ENCODE measurements at regions not wholly inside any gene's neighbourhood (a gene's known extent, or its start where the extent isn't known, plus 50 kb on each side); places are given as distances from the start of the nearest gene placed in this dataset.
"Not testable (repeated sequence)": the region's sequence is repeated elsewhere in the genome, so short reads cannot be mapped to it uniquely, and the experiment has no call there.

- no peak for DNase-seq (ENCODE audit: low read depth in 2 of 2)
These were observed 111.3 kb upstream of the SMURF2 start for GRCh38 chr17:64773386-64773835.

DNA sequence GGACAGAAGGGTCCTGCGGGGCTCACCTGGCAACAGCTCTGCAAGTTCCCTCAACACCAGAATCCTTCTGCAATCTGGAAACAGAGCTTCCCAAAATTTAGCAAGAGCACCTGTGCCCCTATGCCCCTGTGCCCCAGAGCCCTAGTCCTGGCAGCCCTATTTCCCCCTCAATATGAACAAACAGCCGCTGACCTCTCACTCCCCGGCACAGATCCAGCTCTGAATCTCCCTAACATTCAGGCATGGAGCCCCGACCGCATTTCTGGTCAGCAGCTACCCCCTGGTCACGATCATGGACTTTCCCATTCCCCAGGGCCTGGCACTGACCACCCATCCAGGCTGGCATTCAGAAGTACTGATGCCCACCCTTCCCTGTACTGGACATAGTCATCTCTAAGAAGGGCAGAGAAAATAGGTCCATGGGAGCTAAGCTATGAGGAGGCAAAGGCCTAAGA is 110.8 kb upstream of the SMURF2 start:
- no peak for DNase-seq (ENCODE audit: low read depth in 2 of 2)

GRCh38 chr17:64771980-64772844 is 110.1 kb upstream of the SMURF2 start:
- no peak for DNase-seq (ENCODE audit: low read depth in 2 of 2)

DNA sequence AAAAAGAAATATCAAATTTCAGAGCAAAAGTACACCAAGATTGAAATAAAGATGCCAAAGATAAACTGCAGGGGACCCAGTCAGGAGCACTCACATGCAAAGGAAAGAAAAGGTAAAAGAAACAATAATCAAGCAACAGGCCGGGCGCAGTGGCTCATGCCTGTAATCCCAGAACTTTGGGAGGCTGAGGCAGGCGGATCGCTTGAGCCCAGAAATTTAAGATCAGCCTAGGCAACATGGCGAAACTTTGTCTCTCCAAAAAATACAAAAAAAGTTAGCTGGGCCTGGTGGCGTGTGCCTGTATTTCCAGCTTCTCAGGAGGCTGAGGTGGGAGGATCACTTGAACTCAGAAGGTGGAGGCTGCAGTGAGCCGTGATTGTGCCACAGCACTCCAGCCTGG is 107.6 kb upstream of the SMURF2 start:
- no peak for DNase-seq (ENCODE audit: low read depth in 2 of 2)

DNA sequence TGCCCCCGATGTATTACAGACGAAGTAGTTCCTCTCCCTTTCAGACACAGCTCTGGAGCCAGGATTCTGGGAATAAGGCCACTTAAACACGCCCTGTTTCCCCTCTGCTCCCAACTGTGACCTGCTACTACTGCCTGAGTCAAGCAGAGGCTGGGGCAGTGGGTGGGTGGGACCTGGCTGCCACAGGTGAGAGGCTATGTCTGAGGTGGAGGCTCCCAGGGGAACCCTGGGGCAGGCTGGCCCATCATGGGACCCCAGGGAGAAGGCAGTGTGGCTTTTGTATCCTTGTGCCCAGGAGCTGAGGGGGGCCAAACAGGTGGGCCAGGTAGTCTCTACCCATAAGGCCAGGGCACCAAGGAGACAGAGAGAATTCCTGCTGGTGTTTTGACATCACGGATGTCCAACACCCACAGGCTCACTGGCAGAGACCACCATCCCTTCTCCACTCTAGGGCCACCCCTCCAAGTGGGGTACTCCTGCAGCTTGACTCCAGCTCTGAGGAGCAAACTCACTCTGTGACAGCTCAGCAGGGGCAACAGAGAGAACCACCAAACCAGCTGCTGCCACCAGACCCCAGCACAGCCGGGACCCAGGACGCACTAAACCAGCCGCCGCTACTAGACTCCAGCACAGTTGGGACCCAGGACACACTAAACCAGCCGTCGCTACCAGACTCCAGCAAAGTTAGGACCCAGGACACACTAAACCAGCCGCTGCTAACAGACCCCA is 105.3 kb upstream of the SMURF2 start:
- no peak for DNase-seq (ENCODE audit: low read depth in 2 of 2)

- DNase-seq (ENCODE audit: low read depth in 2 of 2) = no peak
These were observed 103.2 kb upstream of the SMURF2 start for GRCh38 chr17:64765191-64765889.

DNA sequence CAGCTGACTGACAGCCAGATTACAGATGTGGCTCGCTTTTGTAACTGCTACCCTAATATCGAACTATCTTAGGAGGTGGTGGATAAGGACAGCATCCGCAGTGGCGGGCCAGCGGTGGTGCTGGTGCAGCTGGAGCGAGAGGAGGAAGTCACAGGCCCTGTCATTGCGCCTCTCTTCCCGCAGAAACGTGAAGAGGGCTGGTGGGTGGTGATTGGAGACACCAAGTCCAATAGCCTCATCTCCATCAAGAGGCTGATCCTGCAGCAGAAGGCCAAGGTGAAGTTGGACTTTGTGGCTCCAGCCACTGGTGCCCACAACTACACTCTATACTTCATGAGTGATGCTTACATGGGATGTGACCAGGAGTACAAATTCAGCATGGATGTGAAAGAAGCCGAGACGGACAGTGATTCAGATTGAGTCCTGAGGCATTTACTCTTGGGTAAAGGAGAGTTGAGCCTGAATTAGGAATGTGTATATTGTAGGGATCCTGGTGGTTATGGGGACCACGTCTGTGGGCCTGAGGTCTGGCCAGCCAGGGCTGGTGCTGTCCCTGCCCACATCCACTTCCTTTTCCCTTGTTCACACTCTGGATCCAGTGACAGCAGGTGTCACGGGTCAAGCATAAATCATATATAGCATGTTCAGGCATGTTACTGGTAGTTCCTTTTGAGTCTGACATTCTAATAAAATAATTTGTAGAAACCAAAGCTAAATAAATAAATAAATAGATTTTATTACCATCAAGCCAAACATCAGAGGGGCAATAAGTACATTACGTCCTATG is 89.0 kb upstream of the SMURF2 start:
- no peak for DNase-seq (ENCODE audit: low read depth in 2 of 2)

DNA sequence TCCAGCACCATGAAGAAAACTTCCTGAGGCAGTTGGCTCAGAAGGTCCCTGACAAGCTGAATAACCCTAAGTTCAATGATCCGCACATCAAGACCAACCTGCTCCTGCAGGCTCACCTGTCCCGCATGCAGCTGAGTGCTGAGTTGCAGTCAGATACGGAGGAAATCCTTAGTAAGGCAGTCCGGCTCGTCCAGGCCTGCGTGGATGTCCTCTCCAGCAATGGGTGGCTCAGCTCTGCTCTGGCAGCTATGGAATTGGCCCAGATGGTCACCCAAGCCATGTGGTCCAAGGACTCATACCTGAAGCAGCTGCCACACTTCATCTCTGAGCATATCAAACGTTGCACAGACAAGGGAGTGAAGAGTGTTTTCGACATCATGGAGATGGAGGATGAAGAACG is 88.4 kb upstream of the SMURF2 start:
- no peak for DNase-seq (ENCODE audit: low read depth in 2 of 2)

DNA sequence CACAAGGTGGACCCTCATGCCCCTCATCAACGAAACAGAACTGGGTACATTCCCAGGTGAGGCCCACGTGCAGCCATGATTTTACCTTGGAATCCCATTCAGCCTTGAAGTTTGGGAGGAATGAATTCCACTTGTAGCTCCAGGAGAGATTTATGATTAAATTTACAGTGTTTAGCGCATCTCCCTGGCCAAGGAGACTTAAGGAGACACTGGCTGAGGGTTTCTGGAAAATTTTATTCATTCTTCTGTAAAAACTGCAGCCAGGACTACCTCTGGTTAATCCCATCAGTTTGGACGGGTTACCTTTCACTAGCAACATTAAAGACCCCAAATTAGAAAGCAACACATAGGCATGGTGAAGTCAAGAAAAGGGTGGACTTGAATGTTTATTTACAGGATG is 87.2 kb upstream of the SMURF2 start:
- no peak for DNase-seq (ENCODE audit: low read depth in 2 of 2)

- no peak for DNase-seq (ENCODE audit: low read depth in 2 of 2)
These were observed 85.9 kb upstream of the SMURF2 start for GRCh38 chr17:64747938-64748540.

DNA sequence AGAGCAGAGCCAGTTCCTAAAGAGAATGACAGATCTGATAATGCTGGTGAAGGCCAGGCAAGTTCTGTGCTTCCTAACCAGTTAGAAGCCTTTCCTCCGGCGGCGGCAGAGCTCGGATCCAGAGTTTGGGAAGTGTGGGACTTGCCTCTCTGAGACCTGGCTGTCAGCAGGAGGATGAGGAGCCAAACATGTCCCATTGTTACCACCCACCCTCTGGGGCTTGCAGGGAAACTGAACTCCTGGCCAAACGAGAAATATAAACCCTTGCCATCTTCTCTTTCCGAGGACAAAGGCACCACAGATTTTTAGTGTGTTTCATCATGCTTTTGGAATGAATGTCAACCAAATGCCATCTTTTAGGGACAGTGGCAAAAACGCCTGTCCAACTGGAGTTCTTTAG is 80.2 kb upstream of the SMURF2 start:
- DNase-seq (ENCODE audit: low read depth in 2 of 2) = no peak

- not testable (repeated sequence) for DNase-seq (ENCODE audit: low read depth in 2 of 2)
These were observed 79.8 kb upstream of the SMURF2 start for GRCh38 chr17:64741916-64742315.

DNA sequence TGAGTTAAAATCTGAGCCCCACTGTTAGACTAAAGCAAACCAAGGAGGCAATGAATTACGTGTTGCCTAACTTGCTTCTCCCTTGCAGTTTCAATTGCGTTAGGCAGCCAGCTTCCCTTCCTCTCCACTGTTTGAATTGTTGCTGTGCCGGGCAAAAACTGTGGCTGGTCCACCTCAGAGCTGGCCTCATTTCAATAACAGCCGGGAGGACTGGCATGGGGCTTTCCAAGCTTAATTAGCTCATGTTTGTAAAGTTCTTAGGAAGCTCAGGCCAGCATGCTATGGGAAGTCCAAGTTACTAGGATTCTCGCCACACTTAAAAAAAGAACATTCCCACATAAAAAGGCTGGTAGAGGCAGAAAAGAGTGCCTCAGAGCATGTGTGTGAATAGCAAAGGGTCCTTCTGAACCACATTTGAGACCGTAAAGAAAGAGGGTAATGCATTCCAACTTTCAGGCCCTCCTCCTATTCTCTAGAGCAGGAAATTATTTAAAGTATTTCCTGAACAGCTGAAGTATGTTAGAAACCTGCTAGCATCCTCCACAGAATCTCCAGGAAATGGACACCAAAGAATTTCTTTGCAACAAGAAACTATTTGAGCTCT is 79.0 kb upstream of the SMURF2 start:
- no peak for DNase-seq (ENCODE audit: low read depth in 2 of 2)

DNA sequence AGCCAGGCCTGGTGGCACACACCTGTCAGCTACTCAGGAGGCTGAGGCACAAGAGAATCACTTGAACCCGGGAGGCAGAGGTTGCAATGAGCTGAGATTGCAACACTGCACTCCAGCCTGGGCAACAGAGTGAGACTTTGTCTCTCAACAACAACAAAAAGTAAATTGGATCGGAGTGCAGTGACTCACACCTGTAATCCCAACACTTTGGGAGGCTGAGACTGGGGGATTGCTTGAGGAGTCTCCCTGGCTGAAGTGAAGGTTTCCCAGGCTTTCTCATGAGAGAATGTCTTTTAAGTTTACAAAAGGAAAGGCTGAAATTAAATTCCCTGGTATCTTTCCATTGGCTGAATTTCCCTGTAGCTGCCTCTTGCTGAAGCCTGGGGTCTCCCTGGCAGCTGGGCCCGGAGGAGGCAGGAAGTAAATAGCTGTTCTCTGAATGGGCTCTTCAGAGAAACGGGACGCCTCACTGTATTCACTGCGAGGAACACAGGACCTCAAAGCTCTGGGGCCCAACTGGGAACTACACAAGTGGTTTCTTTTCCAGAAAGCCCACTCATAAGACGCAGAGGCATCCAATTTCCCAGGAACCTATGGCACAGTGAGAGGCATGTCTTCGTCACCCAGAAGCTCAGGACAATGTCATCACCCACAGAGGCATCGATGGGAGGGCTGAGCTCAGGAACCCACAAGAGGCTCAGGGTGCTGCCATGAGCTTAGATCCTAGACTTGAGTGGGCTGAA is 77.4 kb upstream of the SMURF2 start:
- DNase-seq (ENCODE audit: low read depth in 2 of 2) = no peak

- DNase-seq (ENCODE audit: low read depth in 2 of 2) = peak; percentile 16 to 19
These were observed 74.8 kb upstream of the SMURF2 start for GRCh38 chr17:64736804-64737492.

DNA sequence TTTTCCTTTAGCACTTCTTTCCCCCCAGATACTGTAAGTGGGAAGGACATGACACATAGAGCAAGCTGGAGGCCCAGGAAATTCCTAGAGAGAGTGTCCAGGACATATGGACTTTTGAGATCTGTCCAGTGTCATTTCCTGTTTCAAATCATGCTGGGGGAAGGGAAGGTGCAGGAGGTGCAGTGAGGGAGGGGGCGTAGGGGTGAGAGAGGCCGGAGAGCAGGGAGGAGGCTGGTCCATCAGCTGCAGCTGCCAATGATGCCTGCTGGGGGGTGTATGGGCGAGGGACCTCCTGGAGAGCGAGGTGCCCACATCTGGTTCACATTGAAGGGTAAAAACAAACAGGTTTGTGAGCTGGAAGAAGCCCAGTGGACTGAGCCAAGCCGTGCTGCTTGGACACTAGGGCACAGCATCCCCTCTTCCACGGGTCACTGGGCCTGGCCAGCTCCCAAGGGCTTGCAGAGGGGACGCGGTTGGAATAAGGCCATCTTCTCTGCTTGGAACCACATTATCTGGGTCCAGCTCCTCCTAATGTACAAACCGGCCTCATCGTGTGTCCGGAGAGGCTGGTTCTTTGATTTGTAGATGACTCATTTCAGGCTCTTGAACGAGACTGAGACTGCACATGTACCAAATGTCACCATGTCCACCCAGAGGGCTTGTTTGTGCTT is 70.4 kb upstream of the SMURF2 start:
- DNase-seq (ENCODE audit: low read depth in 2 of 2) = no peak

DNA sequence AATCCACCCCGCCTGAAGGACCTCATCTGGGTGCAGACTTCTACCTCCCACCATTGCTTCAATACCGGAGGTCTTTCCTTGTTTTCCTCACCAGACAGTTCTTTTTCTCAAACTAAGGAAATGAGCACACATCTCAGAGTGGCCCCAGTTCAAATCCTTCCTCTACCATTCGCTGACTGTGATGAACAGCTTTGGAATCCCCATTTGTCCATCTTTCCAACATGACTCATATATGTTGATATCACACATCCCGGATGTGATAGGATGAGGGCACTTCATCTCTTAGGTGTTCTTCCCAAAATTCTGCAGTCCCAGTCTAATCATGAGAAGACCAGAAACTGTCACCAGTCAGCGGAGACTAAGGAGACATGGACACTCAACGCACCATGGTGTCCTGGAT is 67.9 kb upstream of the SMURF2 start:
- not testable (repeated sequence) for DNase-seq (ENCODE audit: low read depth in 2 of 2)

- no peak for DNase-seq (ENCODE audit: low read depth in 2 of 2)
These were observed 67.1 kb upstream of the SMURF2 start for GRCh38 chr17:64729201-64729600.
